ENCODE measurements at regions not wholly inside any gene's neighbourhood (a gene's known extent, or its start where the extent isn't known, plus 50 kb on each side); places are given as distances from the start of the nearest gene placed in this dataset.

DNA sequence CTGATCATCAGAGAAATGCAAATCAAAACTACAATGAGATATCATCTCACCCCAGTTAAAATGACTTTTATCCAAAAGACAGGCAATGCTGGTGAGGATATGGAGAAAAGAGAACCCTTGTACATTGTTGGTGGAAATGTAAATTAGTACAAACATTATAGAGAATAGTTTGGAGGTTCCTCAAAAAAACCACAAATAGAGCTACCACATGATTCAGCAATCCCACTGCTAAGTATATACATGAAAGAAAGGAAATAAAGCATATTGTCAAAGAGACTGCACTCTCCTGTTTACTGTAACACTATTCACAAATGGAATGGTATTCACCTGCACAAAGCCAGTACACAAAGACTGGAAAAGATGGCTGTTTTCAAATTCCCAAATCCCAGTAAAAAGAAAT, 1233.7 kb downstream of the PCDH17 start:
- Histone ChIP-seq H3K79me2 (ENCODE audit: insufficient read depth, low read length) (no peaks in the 10 kb centered on the region), H3K9me2 (replicated peaks; ENCODE audit: low read depth, low read length) (no peaks in the 10 kb centered on the region), H3K4me2 (ENCODE audit: low read depth, low read length, poor library complexity, severe bottlenecking) (no peak overlapping the region), H3K36me3 (ENCODE audit: insufficient read depth, low read length) (no peaks in the 10 kb centered on the region), H2AFZ (ENCODE audit: low read length) (no peak overlapping the region), H3K27me3 (ENCODE audit: insufficient read depth, low read length, poor library complexity, severe bottlenecking) (no peaks in the 10 kb centered on the region), H3F3A (ENCODE audit: low read depth) (no peaks in the 10 kb centered on the region), H3K9me3 (ENCODE audit: insufficient read depth, low read depth, low read length) (no peaks in the 10 kb centered on the region; the same call in 1 of the 2 replicates), H3K4me3 (ENCODE audit: low read length, poor library complexity, severe bottlenecking) (no peak overlapping the region), H3K4me1 (ENCODE audit: insufficient read depth, low read length, poor library complexity, severe bottlenecking) (no peaks in the 10 kb centered on the region), H4K20me1 (ENCODE audit: insufficient read depth, low read length, poor library complexity, severe bottlenecking) (no peaks in the 10 kb centered on the region), H3K9ac (ENCODE audit: low read depth, low read length, poor library complexity, severe bottlenecking) (no peak overlapping the region)
- TF ChIP-seq EZH2phosphoT487 (IDR thresholded peaks at IDR 0.05; ENCODE audit: borderline replicate concordance) = no peak
- TF ChIP-seq, protein P1, sequence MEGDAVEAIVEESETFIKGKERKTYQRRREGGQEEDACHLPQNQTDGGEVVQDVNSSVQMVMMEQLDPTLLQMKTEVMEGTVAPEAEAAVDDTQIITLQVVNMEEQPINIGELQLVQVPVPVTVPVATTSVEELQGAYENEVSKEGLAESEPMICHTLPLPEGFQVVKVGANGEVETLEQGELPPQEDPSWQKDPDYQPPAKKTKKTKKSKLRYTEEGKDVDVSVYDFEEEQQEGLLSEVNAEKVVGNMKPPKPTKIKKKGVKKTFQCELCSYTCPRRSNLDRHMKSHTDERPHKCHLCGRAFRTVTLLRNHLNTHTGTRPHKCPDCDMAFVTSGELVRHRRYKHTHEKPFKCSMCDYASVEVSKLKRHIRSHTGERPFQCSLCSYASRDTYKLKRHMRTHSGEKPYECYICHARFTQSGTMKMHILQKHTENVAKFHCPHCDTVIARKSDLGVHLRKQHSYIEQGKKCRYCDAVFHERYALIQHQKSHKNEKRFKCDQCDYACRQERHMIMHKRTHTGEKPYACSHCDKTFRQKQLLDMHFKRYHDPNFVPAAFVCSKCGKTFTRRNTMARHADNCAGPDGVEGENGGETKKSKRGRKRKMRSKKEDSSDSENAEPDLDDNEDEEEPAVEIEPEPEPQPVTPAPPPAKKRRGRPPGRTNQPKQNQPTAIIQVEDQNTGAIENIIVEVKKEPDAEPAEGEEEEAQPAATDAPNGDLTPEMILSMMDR (conservative IDR thresholded peaks at IDR 0.05; ENCODE audit: low read length) = no peak

DNA sequence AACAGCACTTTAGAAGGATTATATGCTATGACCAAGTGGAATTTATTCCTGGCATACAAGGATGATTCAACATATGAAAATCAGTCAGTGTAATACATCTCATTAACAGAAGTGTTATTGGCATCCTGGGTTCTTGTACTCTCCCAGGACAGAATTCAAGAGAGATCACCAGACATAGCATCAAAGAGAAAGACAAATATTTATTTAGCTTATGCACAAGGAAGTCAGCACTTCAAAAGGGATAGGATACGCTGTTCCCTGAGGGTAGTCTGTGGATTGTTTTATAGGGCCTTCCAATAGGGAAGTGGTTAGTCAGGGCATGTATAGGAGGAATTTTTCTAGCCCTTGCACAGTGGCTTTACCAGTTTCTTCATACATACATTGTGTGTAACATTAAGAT, 1238.0 kb downstream of the PCDH17 start:
- no peak overlapping the region for H3K4me3 ChIP-seq (ENCODE audit: low read length, poor library complexity, severe bottlenecking)
- H3K9me2 ChIP-seq (replicated peaks; ENCODE audit: low read depth, low read length) = no peaks in the 10 kb centered on the region
- no peaks in the 10 kb centered on the region for H3F3A ChIP-seq (ENCODE audit: low read depth)
- H3K27me3 ChIP-seq (ENCODE audit: insufficient read depth, low read length, poor library complexity, severe bottlenecking) = no peaks in the 10 kb centered on the region
- no peak overlapping the region for H3K9ac ChIP-seq (ENCODE audit: low read depth, low read length, poor library complexity, severe bottlenecking)
- H3K9me3 ChIP-seq (ENCODE audit: insufficient read depth, low read depth, low read length) = no peaks in the 10 kb centered on the region; the same call in 1 of the 2 replicates
- H3K36me3 ChIP-seq (ENCODE audit: insufficient read depth, low read length) = no peaks in the 10 kb centered on the region
- no peak overlapping the region for H3K4me2 ChIP-seq (ENCODE audit: low read depth, low read length, poor library complexity, severe bottlenecking)
- no peaks in the 10 kb centered on the region for H4K20me1 ChIP-seq (ENCODE audit: insufficient read depth, low read length, poor library complexity, severe bottlenecking)
- H2AFZ ChIP-seq (ENCODE audit: low read length) = no peak overlapping the region
- no peaks in the 10 kb centered on the region for H3K4me1 ChIP-seq (ENCODE audit: insufficient read depth, low read length, poor library complexity, severe bottlenecking)
- no peaks in the 10 kb centered on the region for H3K79me2 ChIP-seq (ENCODE audit: insufficient read depth, low read length)
- TF ChIP-seq EZH2phosphoT487 (IDR thresholded peaks at IDR 0.05; ENCODE audit: borderline replicate concordance) = no peak
- TF ChIP-seq, protein P1 (conservative IDR thresholded peaks at IDR 0.05; ENCODE audit: low read length) = no peak

DNA sequence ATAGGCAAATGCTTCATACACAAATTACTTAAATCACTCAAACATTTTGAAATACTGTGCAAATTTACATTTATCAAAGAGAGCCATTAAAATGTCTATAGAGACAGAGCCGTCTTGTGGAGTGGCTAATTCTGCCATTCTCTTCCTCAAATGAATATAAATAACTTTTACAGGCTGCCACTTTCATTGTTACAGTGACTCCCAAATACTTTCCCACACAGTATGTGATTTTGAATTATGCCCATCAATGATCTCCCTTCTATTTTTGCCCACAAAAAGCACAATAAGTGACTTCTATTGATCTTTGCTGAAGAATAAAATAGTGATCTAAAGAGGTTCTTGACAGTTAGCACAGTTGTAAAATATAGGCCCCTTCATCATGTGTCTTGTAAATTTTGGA, 1244.9 kb downstream of the PCDH17 start:
- TF ChIP-seq, protein P1 (conservative IDR thresholded peaks at IDR 0.05; ENCODE audit: low read length) = no peak
- no peak for TF ChIP-seq EZH2phosphoT487 (IDR thresholded peaks at IDR 0.05; ENCODE audit: borderline replicate concordance)
- H3K27me3 ChIP-seq (ENCODE audit: insufficient read depth, low read length, poor library complexity, severe bottlenecking) = no peaks in the 10 kb centered on the region
- no peak overlapping the region for H3K4me3 ChIP-seq (ENCODE audit: low read length, poor library complexity, severe bottlenecking)
- H4K20me1 ChIP-seq (ENCODE audit: insufficient read depth, low read length, poor library complexity, severe bottlenecking) = no peaks in the 10 kb centered on the region
- H3K9ac ChIP-seq (ENCODE audit: low read depth, low read length, poor library complexity, severe bottlenecking) = no peak overlapping the region
- H2AFZ ChIP-seq (ENCODE audit: low read length) = no peak overlapping the region
- no peaks in the 10 kb centered on the region for H3K79me2 ChIP-seq (ENCODE audit: insufficient read depth, low read length)
- no peaks in the 10 kb centered on the region for H3K9me2 ChIP-seq (replicated peaks; ENCODE audit: low read depth, low read length)
- H3K4me2 ChIP-seq (ENCODE audit: low read depth, low read length, poor library complexity, severe bottlenecking) = no peak overlapping the region
- no peaks in the 10 kb centered on the region for H3K36me3 ChIP-seq (ENCODE audit: insufficient read depth, low read length)
- no peaks in the 10 kb centered on the region for H3K9me3 ChIP-seq (ENCODE audit: insufficient read depth, low read depth, low read length)
- H3K4me1 ChIP-seq (ENCODE audit: insufficient read depth, low read length, poor library complexity, severe bottlenecking) = peaks cover 6% of the 10 kb centered on the region
- no peaks in the 10 kb centered on the region for H3F3A ChIP-seq (ENCODE audit: low read depth)
